Spleen (tissue), 7 donors: ENCODE measurements at regions not wholly inside any gene's neighbourhood (a gene's known extent, or its start where the extent isn't known, plus 50 kb on each side); places are given as distances from the start of the nearest gene placed in this dataset.

Experiments used
- POLR2A ChIP-seq, 3 donors: fragments of 450-650 bp; IDR thresholded peaks; one replicate each; pipeline ENCODE4 v1.5.1; 2017; ENCODE audit warnings: antibody characterized with exemption in 3 of 3, mild to moderate bottlenecking in 1 of 3
- POLR2AphosphoS5 ChIP-seq, 3 donors: sonication (generic); formaldehyde crosslinking; IDR thresholded peaks; one replicate each; pipeline ENCODE4 v1.5.1; 2017; ENCODE audit warnings: antibody characterized with exemption in 3 of 3
- TF ChIP-seq, protein P1 (sequence below), 11 experiments: fragments of 200-600 bp in 7 of 11; fragments of 450-650 bp in 4 of 11; sonication (generic) in 4 of 11; IDR thresholded peaks in 8 of 11; conservative IDR thresholded peaks in 3 of 11; 1 replicate in 7 of 11; 2 replicates in 4 of 11; pipeline versions ENCODE4 v1.4.0 to v1.8.0; 2016 to 2021; ENCODE audit warnings: antibody characterized with exemption in 11 of 11, inconsistent platforms in 4 of 11, mild to moderate bottlenecking in 1 of 11
- donor health status: DM: no; HTN: no; CAD: no; lungs with moderate emphysema.
- donor health status: DM: no; HTN: no; CAD: no.
- donor health status: DM: no; HTN: no; CAD: no.

DNA sequence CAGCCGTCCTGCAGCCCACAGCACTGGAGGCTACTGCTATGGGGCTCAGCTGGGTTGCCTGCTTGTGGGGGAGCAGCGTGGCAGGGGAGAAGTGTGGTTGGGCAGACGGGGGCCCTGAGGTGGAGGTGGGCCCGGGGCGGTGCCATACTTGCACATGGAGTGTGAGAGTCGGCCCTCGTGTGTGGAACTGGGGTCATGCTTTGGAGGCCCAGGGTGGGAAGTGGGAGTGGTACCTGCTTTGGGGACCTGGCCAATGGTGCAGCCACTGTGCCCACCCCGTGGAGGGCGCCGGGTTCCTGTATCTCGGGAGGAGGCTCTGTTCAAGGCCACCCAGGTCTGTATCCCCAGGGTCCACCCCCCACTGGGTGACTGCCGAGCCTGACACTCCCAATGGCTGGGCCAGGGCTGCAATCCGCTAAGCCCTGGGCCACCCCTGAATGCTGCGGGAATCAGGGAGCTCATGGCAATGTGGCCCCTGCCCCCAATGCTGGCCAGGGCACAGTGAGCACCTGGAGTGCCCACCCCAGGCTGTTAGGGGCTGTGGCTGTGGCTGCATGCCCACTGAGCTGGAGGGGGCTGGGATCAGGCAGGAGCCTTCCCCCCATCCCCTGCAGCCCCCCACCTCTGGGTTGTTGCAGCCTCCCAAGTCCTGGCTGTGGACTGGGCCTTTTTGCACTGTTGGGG is 157.9 kb upstream of the SLC38A2 start:
- TF ChIP-seq, protein P1, sequence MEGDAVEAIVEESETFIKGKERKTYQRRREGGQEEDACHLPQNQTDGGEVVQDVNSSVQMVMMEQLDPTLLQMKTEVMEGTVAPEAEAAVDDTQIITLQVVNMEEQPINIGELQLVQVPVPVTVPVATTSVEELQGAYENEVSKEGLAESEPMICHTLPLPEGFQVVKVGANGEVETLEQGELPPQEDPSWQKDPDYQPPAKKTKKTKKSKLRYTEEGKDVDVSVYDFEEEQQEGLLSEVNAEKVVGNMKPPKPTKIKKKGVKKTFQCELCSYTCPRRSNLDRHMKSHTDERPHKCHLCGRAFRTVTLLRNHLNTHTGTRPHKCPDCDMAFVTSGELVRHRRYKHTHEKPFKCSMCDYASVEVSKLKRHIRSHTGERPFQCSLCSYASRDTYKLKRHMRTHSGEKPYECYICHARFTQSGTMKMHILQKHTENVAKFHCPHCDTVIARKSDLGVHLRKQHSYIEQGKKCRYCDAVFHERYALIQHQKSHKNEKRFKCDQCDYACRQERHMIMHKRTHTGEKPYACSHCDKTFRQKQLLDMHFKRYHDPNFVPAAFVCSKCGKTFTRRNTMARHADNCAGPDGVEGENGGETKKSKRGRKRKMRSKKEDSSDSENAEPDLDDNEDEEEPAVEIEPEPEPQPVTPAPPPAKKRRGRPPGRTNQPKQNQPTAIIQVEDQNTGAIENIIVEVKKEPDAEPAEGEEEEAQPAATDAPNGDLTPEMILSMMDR (IDR thresholded peaks at IDR 0.05 in 8 of 11, conservative IDR thresholded peaks at IDR 0.05 in 3 of 11): no peak
- no peak for TF ChIP-seq POLR2A (IDR thresholded peaks at IDR 0.05)
- no peak for TF ChIP-seq POLR2AphosphoS5 (IDR thresholded peaks at IDR 0.05)
